C4-2B (cell line): ENCODE measurements at regions not wholly inside any gene's neighbourhood (a gene's known extent, or its start where the extent isn't known, plus 50 kb on each side); places are given as distances from the start of the nearest gene placed in this dataset.

Experiments used
- CTCF ChIP-seq: fragments of 450-650 bp; conservative IDR thresholded peaks from 2 replicates; pipeline ENCODE4 v1.5.1; 2017; ENCODE audit warnings: mild to moderate bottlenecking
- ZFX ChIP-seq: fragments of 450-650 bp; IDR thresholded peaks from 2 replicates; pipeline ENCODE4 v1.6.1; 2017

GRCh38 chr10:128431083-128431482 lies 304.9 kb upstream of the MKI67 start:
- no peak for TF ChIP-seq CTCF
- TF ChIP-seq ZFX, result no peak
